ENCODE measurements at regions not wholly inside any gene's neighbourhood (a gene's known extent, or its start where the extent isn't known, plus 50 kb on each side); places are given as distances from the start of the nearest gene placed in this dataset.

DNA sequence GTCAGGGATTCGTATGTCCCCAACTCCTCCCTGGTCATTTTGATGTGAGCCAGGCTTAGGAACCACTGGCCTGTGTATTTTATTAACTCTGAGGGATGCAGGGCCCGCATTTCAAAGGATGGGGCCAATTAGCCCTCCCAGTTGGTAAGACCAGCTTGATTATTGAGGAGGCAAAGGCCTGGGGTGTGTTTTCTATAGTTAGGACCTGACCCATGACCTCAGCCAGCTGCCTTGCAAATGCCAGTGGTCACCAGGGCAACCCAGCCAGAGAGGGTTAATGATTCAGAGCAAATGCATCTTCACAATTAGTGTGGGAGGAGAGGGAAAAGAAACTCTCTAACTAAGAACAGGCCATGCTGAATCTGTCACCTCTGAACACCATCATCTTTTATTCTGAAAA, 835.4 kb downstream of the MAFB start:
- DNase-seq = no peak

DNA sequence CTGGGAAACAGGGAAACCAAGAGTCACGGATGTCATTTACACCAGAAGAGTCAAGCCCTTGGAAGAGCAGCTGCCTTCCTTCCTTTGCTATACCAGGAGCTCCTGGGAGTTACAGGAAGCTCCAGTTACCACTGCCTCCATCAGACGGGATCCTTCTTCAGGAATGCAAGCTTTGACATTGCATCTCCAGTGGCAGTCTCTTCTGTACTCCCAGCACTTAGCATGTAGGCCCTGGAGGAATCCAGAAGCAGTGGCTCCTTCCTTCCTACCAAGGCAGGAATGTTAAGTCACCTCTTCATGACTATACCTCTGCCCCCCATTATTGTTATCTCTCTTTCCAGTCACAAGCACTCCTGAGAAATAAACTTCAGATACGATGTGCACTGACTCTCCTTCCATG, 836.0 kb downstream of the MAFB start:
- DNase-seq = no peak

DNA sequence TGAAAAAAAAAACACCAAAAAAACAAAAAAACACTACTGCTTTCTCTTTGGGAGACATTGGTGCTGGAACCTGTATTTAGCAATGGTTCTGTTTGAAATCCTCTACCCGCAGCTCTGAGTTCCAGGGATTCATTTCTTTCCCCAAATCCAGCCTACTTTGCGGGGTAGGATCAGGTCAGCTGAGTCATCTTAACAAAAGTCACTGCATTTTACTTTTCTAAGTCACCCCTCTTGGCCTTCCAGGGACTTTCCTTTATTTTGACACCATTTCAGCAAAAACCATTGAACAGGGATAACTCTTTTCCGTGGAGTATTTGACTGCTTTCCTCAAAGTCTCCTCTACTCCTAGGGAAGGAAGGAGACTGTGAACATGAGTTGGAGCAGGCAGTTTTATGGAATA, 837.6 kb downstream of the MAFB start:
- no peak for DNase-seq

DNA sequence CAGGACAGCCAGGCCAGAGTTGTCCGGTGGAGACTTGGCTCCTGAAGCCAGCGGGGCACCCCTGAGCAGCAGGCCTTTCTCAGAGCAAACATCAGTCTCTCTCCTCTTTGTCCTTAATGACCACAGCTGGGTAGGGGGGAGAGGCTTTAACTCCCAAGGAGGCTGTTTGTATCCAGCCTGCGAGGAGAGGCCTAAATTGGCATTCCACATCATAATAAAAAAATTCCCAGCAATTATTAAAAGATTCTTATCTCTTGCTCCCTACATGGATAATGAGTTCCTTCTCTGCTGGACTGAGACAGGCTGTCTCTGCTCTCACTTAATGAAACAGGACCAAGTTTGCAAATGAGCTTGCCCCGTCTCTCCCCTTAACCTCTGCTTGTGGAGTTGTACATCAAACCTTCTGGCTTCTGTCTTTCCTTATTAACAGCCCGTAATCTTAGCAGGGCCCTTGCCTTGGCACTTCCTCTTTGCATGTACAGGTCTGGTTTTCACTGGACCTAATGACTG, 838.2 kb downstream of the MAFB start:
- no peak for DNase-seq

DNA sequence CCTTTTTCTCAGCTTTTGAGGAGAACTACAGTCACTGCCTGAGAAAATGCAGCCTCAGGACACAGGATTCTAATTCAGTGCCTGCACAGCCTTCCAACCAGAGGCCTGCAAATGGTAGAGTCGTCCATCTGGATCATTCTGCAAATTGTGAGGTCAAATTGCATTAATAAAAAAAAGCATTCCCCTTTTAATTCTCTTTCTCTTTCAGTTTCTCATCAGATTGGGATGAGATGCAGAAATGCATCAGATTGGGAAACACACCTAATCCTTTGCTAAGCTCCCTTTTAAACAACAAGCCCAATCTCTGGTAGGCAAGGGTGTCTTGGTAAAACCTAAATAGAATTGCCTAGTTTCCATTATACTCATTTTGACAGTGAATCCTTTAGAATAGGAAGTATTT, 838.8 kb downstream of the MAFB start:
- no peak for DNase-seq

DNA sequence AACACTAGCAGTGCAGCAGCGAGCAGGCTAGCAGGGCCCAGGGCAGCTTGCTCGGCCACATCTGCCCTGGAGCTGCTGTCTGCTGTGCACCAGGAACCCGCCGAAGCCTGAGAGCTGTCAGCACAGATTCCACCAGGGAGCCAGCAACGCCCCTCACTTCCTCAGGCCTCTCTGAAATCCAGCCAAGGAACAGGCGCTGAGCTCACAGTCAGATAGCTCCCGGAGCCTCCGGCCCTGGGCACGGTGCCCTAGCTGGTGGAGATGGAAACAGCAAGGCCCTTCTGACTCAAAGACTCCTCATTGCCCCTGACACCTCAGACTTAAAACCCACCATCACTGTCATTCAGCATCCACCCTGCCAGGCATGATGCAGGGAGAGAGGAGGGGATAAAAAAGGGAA, 839.4 kb downstream of the MAFB start:
- no peak for DNase-seq

DNA sequence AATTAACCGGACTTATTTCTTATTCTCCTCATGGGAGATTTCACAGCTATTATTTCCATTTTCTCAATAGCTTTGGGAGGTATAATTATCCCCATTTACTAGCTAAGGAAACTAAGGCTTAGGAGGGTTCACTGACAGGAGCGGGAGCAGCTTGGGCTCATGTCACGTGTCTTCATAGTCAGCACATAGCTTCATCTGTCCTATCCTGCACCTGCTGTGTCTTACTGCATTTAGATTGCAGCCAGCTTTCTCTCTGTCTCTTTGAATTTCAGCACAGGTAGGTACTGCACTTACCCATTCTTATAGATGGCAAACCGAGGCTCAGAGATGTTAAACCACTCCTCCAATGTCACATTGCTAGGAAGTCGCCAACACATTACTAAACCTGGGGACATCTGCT, 839.9 kb downstream of the MAFB start:
- DNase-seq = no peak

DNA sequence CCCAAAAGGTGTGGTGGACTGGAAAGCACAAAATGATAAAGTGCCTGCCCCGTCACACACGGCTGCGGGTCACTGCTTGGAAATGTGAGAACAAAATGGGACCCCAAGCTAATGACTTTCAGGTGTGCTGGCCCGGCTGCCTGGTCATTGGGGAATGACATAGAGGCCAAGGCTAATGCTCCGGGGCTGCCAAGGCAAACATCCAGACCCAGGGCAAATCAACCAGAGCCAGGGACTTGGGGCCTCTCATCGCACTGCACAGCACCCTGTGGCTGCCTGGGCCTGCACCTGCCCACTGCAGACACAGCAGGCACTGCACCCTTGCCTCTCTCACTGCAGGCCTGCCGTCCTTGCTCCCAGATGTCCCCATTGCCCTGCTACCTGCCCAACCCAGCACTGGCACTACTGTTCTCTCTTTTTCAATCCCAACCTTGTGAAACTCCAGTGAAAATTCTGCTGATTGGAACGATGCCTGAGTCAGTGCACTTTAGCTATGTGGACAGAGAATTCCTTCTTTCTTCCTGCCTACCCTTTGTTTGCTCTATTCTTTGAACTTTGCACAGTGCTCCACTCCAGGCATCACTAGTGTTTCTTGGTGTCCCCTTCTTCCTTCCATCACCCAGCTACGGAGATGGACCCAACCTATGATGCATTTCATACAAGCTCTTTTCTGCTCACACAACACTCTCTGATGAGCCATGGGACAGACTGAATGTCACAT, 849.5 kb downstream of the MAFB start:
- no peak for DNase-seq

DNA sequence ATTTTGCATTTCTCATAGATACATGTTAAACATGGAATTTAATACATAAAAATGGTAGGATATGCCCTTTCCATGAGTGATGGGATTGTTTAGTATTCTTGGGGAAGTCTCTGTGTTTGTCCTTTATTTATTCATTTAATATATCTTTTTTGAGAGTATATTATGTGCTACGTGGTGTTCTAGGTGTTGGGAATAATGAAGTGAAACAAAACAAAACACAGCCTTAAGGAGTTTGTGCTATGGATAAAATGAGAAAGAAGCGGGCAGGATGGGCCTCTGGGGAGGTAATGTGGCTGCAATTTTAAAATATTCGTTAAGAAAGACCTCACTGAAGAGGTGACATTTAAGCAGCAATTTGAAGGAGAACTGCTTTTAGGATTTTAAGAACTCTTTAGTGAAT, 851.5 kb downstream of the MAFB start:
- DNase-seq = no peak

DNA sequence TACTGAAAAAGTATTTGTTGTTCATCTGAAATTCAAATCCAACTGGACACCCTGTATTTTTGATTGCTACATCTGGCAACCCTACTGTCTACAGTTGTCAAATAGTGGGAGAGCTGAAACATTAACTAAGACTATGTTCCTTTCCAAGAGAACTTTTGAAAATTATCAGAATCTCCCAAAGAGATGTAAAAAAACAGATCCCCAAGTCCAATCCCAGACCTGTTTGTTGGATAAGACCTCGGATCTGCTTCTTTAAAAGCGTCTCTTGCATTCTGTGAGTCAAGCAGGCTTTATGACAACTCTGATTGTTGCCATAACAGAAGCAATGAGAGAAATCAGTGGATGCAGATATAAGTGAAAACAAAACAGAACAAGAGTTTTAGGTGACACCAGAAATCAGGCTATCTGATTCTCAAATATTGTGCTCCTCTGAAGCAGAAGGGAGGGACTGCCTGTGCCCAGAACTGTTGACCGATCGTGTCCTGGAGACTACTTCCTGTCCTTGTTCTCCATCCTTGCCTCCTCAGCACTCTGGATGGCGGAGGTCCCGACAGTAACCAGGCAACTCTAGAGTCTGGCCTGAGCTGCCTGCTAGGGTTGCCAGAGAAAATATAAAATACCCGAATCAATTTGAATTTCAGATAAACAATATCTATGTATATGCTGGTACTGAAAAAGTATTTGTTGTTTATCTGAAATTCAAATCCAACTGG, 853.8 kb downstream of the MAFB start:
- DNase-seq = no peak

DNA sequence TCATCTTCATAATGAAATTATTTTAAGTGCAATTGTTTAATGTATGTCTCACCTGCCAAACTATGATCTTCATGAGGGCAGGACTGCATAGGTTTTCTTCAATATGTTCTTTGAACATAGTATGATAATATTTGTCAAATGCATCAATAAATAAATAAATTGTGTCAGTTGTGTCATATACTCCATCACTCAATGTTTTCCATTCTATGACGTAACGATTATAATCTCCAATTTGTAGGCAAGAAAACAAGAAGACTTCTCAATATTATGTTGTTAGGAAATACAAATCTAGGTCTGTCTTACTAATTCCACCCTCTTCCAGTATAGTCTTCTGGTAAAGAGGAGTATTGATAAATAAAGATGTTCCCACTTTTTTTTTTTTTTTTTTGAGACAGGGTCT, 858.1 kb downstream of the MAFB start:
- no peak for DNase-seq

DNA sequence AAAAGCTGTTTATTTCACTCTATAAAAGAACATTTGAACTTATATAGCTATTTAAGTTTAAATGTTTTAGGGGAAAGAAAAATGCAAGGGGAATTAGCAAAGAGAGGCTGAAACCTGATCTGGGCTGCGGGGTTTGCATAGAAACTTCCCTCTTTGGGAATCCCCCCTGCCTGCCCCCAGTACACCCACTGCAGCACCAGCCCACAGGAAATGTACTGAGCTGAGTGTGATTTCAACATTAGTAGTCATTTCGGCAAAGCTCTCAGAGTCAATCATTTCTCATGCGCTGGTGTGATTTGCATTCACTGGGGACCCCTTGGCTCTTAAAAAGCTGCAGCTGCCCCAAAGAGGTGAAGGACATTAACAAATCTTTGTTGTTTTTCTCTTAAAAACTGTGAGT, 859.4 kb downstream of the MAFB start:
- DNase-seq = no peak

DNA sequence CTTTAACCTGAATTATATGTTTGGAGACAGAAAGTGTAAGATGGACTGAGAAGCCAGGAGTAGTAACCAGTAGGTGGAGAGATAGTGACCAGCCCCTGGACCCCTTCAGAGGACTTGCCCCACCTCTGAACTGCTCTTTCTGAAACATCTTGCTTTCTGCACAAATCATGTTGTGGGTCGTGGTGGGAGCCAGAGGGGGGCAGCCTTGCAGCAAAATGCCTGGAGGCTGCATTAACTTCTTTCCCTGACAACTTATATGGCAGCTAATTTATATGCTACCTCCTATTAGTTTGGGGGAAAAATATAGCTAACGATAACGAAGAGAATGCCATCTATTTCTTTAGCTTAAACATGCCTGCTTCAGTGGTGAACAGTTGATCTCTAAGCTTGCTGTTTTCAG, 859.8 kb downstream of the MAFB start:
- DNase-seq = no peak

DNA sequence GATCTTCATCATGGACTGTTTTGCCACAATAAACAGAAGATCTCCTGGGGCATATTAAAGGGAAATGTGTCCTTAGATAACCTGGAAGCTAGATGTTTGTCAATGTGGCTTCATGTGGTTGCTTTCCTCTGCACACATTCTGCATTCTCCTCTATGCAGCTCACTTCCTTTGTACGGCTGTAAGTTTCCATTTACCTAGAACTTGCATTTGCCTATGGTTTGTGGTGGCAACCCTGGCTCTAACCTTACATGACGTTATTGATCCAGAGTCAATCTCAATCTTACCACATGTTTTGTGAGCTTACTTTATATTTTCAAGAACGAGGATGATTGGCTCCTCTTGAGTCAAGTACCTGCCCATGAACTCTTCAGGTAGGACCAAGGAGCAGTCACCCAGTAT, 863.1 kb downstream of the MAFB start:
- DNase-seq = no peak

DNA sequence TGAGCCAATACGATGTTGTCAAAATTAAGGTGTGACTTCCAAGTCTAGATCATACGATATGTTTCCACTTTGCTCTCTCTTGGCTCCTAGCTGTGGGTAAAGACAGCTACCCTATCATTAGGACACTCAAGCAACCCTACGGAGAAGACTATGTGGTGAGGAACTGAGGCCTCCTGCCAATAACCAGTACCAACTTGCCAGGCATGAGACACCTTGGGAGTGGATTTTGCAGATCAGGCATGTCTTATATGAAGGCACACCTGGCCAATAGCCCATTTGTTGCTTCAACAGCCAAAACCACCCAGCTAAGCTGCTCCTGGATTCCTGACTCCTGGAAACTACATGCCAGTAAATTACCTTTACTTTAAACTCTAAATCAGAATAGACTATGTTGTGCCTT, 863.4 kb downstream of the DHX35 start:
- DNase-seq = no peak

DNA sequence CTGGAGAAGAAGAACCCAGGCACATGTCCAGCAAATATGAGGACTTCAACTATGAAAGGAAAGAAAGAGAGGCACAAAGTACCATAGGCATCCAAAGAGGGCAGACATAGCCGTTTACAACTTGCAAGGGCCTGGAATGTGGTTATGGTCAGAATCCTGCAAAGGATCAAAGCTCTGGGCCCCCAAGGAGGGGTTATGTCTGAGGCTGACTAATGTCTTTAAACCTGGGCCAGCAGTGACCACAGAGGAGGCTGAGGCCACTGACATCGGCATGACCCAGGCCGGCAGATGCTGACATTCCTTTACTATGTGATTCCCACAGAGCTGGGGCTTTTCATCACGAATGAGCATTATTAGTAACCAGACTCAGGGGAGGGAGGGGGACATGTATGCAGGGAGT, 861.1 kb downstream of the DHX35 start:
- DNase-seq = no peak

DNA sequence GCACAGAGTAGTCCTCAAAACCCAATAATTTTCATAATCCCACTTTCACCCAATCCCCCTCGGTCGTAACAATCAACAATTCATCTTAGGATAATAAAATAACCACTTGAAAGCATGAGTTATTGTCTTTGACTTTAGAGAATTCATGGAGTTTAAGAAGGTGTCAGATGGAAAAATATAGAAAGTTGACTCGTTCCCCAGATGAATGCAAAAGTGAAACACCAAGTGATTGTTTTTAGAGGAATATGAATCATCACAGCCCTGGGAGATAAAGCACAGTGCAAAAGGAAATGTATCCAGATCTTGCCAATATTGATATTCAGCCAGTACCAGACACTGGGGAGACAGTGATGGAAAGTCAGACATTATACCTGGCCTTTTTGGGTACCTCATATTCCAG, 860.5 kb downstream of the DHX35 start:
- no peak for DNase-seq

DNA sequence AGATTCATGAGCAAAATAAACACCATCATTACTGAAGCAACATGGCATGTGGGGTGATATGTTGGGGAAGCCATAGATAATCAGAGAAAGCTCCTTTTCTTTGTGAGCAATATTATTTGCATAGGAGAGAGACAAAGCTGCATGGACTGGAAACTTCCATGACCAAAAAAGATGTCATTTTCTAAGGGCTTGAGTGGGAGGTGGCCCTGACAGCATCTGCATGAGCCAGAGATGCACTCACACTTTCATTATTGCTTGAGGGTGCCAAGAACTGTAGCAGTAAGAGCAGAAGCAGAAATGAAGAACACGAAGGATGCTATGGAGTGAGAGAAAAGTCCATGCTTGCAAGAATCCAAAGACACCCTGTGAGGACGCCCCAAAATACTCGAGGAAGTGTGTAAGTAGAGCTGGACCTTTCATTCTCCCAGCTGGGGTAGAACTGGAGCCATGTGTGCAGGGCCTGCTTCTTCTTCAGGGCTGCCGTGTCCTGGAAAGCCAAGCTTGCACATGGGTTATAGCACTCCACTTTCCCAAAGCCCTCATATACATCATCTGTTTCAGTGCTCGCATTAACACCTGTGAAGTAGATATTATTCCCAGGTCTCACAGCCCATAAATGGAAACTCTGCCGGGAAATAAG, 851.2 kb downstream of the DHX35 start:
- DNase-seq = no peak

DNA sequence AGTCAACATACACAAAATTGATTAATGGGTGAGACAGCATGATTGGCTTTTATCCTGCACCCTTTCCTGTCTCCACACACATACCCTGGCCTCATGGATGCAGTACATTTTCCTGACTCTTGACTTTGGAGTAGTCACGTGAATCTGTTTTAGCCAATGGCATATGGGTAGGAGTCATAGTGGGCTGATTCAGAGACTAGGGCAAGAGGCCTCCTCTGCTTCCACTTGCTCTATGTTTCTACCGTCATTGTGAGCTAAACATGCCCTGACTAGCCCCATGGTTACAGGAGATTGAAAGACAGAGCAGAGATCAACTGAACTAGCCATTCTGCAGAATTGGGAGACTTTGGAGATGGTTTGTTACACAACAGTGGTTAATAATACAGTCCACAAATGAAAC, 850.0 kb downstream of the DHX35 start:
- peak; percentile 5 for DNase-seq

DNA sequence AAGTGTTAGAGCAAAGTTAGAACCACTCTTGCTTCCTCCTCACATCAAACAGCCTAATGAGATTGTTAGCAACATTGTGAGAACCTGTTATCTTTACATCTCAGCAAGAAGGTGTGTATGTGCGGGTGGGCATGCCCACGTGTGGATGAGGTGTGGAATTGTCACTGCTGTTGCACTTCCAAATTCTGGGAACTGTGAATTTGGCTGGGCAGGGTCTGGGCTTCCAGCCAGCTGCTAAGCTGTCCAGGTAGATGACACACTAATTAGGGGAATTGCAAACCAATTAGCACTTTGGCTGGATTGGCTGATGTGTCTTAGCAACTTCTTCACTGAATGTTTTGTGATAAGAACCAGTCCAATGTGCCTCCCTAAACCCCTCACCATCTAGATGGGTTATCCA, 848.2 kb downstream of the DHX35 start:
- DNase-seq = no peak

DNA sequence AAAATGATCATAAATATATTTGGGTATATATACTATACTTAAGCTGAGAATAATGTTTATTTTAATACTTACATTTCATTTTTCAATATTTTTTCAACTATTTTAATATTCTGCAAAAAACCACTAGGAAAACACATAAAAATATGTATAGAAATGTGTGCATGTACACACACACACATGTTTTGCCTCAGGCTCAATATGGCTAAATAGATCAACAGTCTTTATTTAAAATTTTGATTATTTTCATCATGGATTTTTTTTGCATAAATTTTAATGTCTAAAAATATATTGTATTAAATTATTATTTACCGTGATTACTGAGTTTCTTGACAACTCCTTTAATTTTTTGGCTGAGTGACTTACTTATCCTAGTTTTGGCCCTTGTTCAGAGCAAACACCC, 846.5 kb downstream of the DHX35 start:
- no peak for DNase-seq

DNA sequence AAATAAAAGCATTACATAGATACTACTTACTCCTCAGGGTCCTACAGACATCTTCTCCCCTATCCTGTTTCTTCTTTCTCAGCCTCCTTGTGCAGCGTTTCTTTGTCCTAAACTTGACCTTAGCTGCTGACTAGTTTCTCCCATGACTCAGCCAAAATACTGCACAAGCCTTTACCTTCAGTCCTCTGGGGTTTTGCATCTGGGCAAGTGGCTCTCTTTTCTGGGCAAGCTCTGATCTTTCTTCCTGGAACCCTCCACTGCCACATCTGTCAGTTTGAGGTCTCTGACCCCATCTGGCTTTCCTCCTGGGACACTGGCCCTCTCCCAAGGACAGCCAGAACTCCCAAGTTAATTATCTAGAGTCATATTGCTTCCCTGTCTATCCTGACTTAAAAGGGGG, 838.4 kb downstream of the DHX35 start:
- DNase-seq = no peak

DNA sequence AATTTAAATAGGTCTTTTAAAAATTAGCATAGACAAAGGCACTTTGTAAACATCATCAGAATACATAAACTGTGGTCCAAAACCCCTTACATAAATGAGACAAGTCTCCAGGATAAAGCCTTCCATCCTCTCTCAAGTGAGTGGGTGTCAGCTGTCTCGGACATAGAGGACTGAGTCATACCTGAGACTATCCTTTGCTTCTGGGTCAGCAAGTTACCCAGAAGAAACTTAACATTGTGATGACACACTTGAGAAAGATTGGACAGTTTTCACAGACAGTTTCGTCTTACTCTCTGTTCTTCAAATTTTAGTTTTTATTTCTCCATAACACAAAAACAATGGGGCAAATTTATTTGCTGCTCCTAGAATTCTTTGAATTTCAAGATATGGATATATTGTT, 838.0 kb downstream of the DHX35 start:
- no peak for DNase-seq

DNA sequence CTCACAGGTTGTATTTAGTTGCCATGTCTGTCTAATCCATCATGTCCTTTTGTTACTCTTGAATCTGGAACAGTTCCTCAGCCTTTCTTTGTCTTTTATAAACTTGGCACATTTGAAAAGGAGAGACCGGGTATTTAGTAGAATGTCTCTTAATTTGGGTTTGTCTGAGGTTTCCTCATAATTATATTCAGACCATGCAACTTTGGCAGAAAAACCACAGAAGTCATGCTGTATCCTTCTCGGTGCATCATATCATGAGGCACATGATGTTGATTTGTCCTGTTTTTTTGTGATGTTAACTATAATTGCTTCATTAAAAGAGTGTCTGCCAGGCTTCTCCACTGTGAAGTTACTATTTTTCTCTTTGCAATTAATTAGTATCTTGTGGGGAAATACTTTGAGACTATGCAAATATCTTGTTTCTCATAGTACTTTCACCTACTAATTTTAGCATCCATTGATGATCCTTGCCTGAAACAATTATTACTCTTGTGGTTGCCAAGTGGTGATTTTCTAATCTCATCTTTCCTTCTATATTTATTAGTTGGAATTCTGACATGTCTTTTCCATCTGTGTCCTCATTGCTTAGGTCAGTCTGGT, 837.3 kb downstream of the DHX35 start:
- no peak for DNase-seq

All from NCI-H510A (cell line).